Smooth muscle cell of the brain vasculature (primary cell): ENCODE measurements at regions not wholly inside any gene's neighbourhood (a gene's known extent, or its start where the extent isn't known, plus 50 kb on each side); places are given as distances from the start of the nearest gene placed in this dataset.

Source experiments
- DNase-seq: peaks from one replicate; pipeline ENCODE4 v3.0.0-alpha.2; 2012; ENCODE audit warnings: low read depth, low spot score

DNA sequence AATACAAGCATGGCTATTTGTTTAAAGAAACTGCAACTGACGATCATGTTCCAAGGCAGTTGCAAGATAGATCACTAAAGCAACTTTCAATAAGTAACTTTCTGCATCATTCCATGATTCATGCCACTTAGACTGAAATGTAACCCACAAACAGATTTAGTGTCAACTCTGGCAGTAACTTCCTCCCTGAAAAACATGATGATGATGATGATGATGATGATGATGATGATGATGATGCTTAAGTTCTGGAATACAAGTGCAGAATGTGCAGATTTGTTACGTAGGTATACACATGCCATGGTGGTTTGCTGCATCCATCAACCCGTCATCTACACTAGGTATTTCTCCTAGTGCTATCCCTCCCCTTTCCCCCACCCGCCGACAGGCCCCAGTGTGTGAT lies 754.7 kb downstream of the INHBA start:
- DNase-seq: no peak

DNA sequence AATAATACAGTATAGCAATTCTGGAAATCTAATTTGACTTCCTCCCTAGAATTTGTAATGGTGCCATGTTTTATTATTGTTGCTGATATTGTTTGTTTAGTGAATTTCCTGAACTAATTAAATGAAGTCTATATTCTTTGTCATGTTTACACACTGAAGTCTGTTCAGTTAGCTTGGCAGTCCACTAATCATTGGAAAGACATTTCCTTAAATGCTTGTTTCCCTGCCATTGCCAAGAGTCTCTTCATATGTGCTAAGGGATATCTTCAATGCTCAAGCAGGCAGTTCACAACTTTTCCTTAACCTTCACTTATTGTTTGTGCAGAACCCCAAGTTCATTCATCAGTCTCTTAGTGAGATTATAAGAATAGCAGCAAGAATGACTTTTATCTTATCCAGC lies 755.3 kb downstream of the INHBA start:
- no peak for DNase-seq

DNA sequence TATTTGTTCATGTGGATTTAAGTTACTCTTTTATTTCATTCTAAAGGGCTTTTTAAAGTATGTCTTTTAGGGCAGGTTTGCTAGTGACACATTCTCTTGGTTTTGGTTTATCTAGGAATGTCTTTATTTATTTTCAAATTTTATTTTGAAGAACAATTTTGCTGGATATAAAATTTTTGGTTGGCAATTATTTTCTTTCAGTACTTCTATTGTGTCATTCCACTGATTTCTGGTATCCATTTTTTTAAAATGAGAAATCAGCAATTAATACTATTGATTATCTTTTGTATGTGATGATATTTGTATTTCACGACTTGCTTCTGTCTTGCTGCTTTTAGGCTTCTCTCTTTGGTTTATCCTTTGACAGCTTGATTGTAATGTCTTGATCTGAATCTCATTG lies 756.3 kb downstream of the INHBA start:
- DNase-seq: no peak

DNA sequence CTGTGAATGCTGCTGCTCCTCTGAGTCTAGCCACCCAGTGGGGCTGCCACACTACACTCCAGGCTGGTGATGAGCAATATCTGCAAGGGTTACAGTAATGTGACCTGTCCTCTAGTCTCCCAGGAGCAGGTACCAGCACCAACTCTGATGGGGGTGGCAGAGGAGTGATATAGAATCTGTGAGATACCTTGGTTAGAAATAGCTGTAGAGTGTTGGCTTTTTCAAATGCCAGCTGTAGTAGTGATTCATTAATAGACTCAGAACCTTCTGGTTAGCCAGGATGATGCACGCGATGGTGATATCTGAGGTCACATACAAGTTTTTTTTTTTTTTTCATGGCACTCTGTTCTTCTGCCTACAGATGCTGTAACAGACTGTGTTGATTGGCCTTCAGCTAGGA lies 757.1 kb downstream of the INHBA start:
- no peak for DNase-seq

- no peak for DNase-seq
Measured at GRCh38 chr7:40944981-40945585, 757.8 kb downstream of the INHBA start.

GRCh38 chr7:40937879-40938278 lies 765.0 kb downstream of the INHBA start:
- DNase-seq: no peak

- DNase-seq: no peak
Measured at GRCh38 chr7:40935435-40935834, 767.5 kb downstream of the INHBA start.

GRCh38 chr7:40923626-40924025 lies 779.3 kb downstream of the INHBA start:
- DNase-seq: no peak

GRCh38 chr7:40922316-40922670 lies 780.6 kb downstream of the INHBA start:
- no peak for DNase-seq

- DNase-seq: no peak
Measured at GRCh38 chr7:40921589-40922315, 781.1 kb downstream of the INHBA start.

DNA sequence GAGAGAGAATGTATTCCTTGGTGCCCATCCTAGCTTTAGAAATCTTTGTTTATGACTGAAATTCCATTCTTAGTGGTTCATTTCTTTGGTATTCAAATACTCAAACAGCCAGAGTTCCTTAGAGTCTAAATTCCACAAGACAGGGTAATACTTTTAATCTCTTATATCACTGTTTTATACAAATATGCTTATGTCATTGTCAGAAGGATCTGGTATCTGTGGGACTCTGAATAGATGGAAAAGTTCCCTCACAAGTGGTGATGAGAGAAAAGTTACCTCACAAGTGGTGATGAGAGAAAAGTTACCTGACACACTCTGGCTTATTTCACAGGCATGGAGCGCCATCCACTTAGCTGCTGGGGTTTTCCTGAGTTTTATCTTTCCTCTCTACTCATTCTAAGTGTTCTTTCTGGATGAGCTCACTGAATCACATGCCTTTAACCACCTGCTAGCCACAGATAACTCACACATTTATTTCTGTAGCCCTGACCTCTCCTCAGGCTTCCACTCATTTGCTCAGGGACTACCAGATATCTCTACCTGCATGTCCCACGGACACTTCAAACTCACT lies 784.0 kb downstream of the SUGCT start:
- DNase-seq: peak; percentile 7

GRCh38 chr7:40916813-40917212 lies 782.0 kb downstream of the SUGCT start:
- DNase-seq: no peak

GRCh38 chr7:40915071-40915470 lies 780.3 kb downstream of the SUGCT start:
- no peak for DNase-seq
